HG03135 (cell line): ENCODE measurements at regions not wholly inside any gene's neighbourhood (a gene's known extent, or its start where the extent isn't known, plus 50 kb on each side); places are given as distances from the start of the nearest gene placed in this dataset.

ENCODE experiments used
- ATAC-seq: cut with Tn5 transposase; IDR thresholded peaks from one replicate; pipeline ENCODE4 v1.9.1; 2021; ENCODE audit warnings: mild to moderate bottlenecking, moderate library complexity; ENCODE audit not compliant: unreplicated experiment

DNA sequence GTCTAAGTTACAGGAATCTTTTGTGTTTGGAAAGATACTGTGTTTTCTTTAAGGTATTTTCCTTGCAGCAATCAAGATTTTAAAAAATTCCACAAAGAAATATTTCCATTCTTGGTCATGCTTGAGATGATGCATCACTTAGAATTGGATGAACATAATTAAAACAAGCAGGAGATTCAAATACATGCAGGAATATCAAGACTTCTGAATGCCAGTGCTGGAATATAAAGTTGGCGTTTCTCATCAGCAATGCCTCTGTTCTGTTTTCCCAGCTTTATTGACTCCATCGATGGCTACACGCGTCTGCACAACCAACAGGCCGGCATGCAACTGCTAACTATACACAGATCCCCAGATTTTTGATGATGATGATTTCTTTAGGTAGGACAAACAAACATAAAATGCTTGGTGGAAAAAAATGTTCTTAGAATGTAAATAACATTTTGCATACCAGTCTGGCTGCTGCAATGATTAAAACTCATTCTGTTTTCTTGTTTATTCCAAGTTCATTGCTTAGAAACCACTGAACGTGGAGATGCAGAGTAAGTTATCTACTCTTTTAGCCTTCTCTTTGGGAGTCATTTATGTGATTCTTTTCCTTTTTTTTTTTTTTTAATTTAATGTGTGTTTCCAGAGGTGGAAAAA is 91.3 kb upstream of the FAM171A1 start:
- no peak for ATAC-seq

DNA sequence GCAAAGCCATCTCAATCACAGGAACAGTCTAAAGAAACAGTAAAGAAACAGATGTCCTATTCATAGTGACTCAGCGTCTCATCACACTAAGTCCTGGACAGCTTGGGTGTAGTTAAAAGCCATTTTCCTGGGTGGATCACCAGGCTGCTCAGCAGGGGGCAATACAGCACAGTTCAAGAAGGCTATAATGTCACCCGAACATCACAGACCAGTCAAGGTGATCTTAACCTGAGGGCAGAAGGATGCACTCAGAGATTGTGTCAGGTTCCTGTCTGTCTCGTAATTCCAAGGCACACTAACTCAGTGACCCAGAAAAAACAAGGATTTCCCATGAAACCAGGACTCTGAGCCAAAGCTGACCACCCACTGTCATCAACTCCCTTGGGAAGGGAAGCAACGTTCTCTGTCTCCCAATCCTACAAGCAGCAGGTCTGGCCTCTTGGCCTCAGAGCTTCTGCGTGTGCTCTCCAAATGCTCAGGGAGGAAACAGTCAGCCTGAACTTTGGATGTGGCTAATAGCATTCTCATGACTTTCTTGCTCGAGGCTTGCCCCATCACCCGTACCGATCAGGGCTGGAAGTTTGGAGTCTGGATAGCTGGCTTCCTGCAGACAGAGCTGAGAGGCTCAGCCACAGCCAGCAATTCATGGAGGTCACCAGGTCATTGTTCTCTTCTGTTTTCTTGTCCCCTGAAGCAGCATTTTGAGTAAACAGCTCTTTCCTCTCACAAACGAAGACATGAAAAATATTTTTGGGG is 90.4 kb upstream of the FAM171A1 start:
- ATAC-seq = no peak

DNA sequence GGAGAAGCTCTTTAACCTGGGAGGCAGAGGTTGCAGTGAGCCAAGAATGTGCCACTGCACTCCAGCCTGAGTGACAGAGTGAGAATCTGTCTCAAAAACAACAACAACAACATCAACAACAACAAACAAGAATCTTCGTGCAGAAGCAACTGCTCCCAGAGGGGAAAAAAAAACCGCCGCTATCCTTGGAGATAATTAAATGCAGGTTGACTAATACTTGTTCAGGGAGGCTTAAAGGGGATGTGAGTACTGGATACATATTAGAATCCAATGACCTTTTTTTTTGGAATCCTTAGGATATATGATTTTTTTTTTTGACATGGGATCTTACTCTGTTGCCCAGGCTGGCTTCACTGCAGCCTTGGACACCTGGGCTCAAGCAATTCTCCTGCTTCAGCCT is 89.6 kb upstream of the FAM171A1 start:
- no peak for ATAC-seq

DNA sequence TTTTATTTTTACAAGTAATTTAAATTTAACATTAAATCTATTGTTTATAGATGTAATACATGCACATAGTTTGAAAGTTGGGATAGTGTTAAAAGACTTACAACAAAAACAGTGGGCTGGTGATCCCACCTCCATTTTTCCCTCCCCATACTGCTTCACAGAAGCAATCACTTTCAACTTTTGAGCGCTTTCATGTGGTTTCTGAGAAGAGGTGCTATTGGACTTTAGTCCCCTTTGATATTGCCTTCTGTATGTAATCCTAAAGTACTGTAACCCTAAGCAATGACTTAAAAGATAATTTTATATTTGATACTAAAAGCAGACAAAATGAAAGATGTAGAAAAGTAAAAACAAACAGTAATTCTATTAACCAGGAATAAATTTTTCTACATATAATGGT is 88.1 kb upstream of the FAM171A1 start:
- no peak for ATAC-seq

DNA sequence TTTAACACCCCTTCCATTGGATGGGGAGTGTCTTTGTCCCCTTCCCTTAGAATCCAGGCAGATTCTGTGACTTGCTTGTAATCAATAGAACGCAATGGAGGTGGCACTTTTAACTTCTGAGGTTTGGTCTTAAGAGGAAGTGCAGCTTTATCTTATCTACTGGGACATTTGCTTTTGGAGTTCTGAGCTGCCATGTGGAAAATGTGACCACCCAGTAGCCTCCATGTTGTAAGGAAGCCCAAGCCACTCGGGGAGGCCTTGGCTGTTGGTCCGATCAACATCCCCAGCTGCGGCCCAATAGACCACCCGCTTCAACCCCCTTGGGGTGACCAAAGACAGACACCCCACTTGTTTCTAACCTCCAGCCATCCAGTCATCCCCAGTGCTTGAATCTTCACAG is 86.3 kb upstream of the FAM171A1 start:
- ATAC-seq = no peak

DNA sequence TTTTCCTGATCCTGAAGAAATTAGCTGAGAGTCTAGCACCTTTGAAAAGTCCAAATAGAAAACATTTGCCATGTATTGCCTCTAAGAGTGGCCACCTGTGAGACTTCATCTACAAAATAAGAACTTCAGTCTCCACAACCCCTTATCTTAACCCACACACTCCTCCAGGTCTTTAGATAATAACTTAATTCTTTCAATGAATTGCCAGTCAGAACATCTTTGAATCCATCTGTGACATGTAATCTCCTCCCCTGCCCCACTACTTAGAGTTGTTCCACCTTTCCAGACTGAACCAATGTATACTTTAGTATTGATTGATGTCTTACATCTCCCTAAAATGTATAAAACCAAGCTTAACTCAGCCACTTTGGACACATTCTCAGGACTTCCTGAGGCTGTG is 84.4 kb upstream of the FAM171A1 start:
- no peak for ATAC-seq

DNA sequence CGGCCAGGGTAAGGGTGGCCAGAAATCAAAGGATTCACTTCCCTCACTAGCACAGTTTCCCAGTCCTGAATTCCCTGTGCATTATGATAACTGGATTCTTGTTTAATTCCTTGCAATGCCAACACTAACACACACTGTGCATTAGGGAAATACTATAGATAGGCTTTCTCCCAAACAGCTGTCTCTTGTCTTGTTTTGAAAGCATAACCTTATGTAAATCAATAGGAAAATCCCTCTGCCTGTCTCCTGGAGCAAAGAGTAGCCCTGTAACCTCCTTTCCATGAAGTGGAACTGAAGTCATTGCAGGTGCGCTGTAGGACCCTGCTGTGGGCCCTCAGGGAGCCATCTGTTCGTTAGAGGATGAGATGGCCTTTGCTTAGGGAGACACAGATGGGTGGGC is 82.8 kb upstream of the FAM171A1 start:
- no peak for ATAC-seq

DNA sequence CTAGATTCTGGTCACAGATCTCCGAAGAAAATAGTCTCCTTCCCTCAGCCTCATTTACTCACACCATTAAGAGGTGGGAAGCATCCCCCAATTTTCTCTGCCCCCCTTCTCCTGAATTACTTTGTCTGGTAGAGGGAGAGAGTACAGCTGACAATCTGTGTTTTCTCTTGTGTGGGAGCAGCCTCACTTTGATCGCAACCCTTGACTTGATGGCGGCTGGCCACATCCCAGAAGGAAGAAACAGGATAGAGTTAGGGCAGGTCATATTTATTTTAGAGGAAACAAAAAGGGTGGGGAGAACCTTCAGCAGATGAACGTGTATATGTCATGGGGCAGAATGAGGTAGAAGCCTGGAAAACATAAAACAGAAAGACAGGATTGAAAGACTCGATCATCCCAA is 82.4 kb upstream of the FAM171A1 start:
- ATAC-seq = no peak

DNA sequence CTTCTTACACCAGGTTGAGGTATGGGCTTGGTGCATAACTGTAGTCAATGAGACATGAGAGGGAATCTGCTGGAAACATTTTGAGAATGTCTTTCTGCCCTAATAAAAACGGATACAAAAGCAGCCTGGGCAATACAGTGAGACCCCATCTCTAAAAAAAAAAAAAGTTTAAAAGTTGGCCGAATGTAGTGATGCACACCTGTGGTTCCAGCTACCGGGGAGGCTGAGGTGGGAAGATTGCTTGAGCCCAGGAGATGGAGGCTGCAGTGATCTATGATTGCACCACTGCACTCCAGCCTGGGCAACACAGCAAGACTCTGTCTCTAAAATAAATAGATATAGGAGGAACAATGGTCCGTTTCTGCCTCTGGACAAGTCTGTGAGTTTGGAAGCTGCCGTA is 81.5 kb upstream of the FAM171A1 start:
- no peak for ATAC-seq

DNA sequence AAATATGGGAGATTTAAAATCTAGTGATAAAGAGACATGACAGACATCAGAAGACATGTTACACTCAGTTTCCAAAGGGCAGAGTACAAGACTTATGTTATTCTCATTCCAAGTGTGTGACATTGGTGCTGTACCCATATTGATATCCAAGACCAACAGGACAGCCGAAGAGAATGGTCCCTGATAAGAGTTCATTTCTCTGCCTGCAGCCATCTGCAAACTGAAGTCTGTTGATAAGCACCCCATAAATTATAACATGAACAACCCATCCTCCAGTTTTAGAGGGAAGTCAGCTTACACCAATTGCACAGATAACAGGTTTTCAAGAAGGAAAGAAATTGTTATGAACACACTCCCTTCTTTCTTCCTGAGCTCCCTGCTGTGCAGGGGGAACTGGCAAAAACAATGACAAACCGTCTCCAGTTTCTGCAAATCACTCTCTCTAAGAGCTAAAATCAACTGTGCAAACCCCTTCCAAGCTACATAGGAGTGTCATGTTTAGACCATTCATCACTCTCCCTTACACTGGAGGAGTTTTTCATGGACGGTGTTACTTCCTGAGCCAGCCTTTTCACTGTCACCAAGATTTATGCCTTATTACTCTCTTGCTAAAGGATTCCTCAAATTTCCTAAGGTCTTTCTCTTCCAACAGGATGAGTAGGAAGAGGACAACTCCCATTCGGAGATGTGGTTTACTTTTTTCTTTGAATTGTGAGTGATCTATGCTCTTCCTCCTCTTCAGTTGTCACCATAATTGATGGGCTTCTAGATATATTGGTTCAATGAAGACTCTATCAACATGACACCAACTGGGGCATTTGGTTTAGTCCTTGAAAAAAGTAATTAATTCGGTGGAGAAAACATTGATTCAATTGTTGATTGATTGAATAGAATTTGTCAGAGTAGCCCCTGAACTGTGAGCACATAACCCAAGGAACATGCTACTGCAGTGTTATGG is 80.3 kb upstream of the FAM171A1 start:
- ATAC-seq = no peak

DNA sequence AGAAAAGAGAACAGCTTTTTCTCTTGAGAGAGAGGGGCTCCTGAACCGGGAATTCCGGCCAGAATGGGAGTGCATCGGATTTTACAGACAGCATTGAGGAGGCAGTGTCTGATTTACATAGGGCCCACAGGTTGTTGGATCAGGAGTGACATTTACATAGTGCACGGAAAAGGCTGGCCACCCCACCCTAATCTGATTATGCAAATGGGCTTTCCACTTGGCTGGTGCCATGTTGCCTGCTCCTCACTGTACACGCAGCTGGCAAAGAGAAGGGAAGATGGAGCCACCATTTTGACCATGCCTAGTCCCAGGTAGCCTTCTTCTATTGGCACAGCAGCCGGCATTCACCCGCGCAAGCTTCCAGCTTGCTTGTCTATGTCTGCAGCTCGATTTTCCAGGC is 77.5 kb upstream of the FAM171A1 start:
- no peak for ATAC-seq

DNA sequence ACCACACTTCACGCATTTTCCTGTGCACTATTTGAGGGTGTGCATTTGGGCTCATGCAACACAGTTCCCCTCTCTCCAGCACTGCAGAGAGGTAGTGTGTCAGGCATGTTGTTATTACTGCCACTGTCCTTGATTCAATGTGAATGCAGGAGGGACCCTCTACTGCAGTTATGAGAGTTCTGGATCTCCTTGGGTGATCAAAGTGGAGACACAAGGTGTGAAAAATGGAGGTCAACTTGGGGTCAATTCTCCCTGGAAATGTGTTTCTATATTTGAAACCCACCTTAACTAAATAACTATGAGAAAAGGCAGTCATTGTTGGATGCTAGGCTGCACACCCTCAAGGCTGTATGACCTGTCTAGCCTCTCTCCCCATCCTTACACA is 73.9 kb upstream of the FAM171A1 start:
- no peak for ATAC-seq

DNA sequence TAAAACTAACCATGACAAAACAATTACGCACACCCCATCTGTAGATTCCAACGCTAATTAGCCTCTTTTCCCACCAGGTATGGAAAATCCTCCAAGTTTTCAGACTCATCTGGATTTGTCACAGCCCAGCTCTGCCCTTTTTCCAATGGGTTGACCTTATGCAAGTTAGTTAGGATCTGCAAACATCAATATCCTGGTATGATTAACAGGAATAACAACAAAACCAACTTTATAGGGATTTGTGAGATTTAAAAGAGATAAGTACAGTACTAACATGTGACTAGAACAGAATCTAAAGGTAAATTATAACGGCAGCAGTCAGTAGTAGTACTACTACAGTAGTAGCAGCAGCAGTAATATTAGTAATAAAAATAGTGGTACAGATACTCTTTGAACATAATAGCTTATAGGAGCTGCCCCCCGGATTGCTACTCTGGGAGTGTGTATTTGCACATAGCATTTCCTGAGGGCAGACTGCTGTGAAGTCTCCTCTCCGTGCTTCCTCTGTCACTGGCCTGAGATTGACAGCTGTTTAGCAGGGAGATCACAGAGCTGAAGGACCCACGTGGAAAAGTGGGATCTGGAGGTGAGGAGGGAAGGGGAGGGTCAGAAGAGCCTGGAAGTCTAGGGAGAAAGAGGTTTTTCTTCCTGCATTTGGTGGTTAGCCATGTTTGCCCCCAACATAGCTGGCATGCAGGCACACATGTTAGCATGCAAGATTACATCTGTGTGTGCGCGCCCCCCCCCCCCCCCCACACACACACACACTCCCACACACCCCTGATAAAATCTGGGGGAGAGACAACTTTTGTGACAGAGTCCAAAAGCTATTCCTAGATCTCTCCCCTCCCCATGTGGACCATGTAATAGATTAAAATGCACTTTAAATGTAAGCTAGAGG is 73.3 kb upstream of the FAM171A1 start:
- ATAC-seq = no peak

DNA sequence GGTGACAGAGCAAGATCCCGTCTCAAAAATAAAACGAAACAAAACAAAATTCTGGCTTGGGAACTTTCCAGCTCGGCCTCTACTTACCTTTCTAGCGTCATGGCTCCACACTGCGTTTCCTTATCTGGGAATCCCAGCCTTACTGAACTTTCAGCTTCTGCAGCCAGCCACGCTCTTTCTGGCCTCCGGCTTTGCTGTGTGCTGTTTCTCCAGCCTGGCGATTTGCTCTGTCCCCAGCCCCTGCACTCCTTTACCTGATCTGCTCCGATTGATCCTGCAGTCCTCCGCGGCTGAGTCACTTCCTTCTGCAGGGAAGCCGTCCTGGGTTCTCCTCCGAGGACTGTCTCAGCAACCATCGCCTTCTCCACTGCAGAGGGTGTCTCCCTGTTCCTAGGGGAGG is 71.0 kb upstream of the FAM171A1 start:
- no peak for ATAC-seq

DNA sequence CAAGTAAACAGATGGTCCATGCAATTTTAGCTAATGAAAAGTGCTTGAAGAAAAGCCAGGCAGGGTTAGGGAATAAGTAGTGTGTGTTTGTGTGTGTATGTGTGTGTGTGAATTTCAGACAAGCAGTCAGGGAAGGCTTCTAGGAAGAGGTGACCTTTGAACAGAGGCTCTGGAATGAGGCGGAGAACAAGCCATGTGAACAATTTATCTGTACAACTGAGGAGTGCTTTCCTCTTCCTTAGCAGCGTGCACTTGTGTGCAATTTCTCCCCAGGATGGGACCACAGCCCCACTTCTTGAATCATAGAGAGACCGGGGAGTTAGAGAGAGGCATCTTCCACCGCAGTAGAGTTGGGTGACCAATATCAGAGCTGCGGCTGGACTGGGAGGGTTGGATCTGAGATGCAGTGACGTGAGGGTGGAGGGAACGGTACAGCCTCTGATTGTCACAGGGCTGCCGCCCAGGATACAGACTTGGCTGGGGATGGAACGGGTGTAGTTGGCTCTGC is 69.2 kb upstream of the FAM171A1 start:
- no peak for ATAC-seq

DNA sequence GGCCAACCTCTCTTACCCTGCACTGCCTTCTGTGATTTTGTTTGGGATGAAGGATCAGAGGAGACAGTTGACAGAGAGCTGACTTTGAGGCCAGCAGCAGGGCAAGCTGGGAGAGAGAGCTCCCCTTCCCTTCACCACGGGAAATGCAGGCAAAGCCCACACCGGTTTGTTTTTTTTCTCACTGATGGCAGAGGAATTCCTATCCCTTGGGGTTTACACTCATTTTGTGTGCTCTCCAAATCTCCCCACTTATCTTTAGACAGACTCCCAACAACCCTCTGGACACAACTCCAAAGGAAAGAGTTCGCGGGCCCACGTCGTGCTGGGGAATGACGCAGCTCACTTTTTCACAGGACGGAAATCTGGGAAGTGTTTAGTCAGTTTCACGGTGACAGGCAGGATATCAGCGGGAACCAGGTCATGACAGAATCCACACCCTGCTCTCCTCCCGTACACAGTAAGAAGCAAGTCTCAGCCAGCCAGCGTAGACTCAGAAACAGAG is 68.3 kb upstream of the FAM171A1 start:
- ATAC-seq = no peak

DNA sequence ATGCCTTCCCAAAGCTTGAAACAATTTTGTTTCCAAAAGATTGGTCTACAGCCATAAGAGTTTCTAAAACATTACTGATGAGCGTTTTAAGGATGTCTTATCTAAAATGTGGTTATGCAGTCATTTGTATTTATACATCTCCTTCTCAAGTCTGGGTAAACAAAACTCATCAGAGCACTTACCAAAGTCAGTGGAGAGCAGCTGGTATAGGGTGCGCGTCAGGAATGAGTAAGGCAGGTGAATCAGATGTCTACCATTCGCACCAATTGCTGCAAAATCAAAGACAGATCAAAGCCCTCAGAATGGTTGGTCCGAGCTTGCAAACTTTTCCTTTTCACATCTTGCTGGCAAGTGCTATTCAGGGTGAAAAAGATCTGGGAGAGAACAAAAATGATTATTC is 65.6 kb upstream of the FAM171A1 start:
- no peak for ATAC-seq

DNA sequence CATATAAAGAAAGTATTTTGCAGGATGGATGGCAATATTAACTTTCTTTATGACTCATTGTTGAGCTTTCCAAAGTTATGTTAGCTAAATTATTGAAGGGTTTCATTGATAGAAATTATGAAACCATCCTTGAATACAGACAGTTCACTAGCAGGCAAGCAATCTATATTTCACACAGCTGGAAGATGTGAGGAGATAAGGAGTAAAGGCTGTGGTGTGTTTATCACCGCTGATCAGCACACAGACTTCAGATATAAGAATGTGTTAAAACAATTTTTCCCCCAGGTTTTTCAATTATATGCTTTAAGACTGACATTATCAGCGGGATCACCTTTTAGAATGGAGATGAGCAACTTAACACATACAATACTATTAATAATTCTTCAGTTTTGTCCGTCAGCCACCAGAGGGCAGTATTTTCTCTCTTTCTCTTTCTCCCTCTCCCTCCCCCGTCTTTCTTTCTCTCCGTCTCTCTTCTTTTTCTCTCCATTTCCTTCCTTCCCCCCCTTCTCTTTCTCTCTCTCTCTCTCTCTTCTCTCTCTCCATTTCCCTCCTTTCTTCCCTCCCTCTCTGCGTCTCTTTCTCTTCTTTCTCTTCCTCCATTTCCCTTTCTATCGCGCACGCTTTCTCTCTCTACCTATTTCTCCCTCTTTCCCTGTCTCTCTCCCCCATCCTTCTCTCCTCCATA is 62.9 kb upstream of the FAM171A1 start:
- peak; percentile 60 for ATAC-seq

DNA sequence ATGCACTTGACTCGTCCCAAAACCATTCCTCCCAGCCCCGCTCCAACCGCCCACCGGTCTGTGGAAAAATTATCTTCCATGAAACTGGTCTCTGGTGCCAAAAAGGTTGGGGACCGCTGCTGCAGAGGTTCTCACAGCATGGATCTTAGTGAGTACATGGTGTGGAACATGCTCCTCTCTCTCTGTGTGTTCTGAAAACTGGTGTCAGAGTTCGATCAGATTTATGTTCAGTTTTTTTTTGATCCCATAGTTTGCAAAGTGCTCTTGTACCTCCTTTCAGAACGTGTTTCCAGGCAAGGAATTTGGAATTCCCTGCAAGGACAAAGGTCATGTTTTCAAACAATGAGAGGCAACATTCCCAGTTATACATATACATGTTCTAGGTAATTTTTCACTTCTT is 61.2 kb upstream of the FAM171A1 start:
- ATAC-seq = no peak
